ENCODE measurements at regions not wholly inside any gene's neighbourhood (a gene's known extent, or its start where the extent isn't known, plus 50 kb on each side); places are given as distances from the start of the nearest gene placed in this dataset.
"Not testable (repeated sequence)": the region's sequence is repeated elsewhere in the genome, so short reads cannot be mapped to it uniquely, and the experiment has no call there.

DNA sequence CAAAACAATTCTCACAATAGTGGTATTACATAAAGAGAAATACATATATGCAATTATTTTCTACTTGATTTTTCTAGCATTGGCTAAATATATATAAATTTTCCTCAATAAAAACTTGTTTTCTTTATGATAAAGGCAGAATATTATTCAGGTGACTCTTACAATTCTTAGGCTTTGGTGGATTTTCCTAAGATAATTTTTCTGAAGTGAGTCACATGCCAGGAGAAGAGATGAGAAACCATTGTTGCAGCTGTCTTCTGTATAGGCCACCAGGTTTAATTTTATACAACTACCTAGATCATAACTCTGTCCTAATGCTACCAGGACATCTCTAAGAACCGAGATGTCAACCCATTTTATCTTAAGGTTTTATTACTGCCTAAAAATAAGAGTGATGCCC lies 552.4 kb upstream of the CDH2 start:
- H3K4me3 Mint-ChIP-seq: no peak overlapping the region
- Histone ChIP-seq H3K27me3 (replicated peaks in 1 of 4; ENCODE audit: control extremely low read depth in 1 of 4, control insufficient read depth in 3 of 4, insufficient read depth in 4 of 4, low read length in 3 of 4) (no peaks in the 10 kb centered on the region), H3K4me1 (ENCODE audit: control insufficient read depth in 2 of 2, insufficient read depth in 2 of 2, low read length in 2 of 2) (no peaks in the 10 kb centered on the region), H3K36me3 (replicated peaks in 1 of 2; ENCODE audit: control extremely low read depth in 1 of 2, control insufficient read depth in 1 of 2, extremely low read depth in 1 of 2, insufficient read depth in 2 of 2, low read length in 1 of 2) (no peaks in the 10 kb centered on the region), H3K79me2 (ENCODE audit: control insufficient read depth, insufficient read depth, low read length) (no peaks in the 10 kb centered on the region), H3K9me3 (ENCODE audit: control extremely low read depth in 1 of 3, control insufficient read depth in 2 of 3, insufficient read depth in 1 of 3, low read length in 2 of 3) (no peaks in the 10 kb centered on the region), H3K4me2 (replicated peaks; ENCODE audit: low read depth, low read length, poor library complexity, severe bottlenecking) (no peak overlapping the region), H4K20me1 (ENCODE audit: control insufficient read depth, insufficient read depth, low read length, poor library complexity, severe bottlenecking) (no peaks in the 10 kb centered on the region), H2AFZ (ENCODE audit: insufficient read depth, low read depth, low read length, poor library complexity, severe bottlenecking) (no peak overlapping the region), H3K4me3 (ENCODE audit: control extremely low read depth in 1 of 5, extremely low read depth in 1 of 5, insufficient read depth in 1 of 5, low read depth in 2 of 5, low read length in 4 of 5) (no peak overlapping the region), H3K9ac (ENCODE audit: low read length) (no peak overlapping the region), H3K27ac (ENCODE audit: low read length in 2 of 2) (no peak overlapping the region)
- DNase-seq (no peak), ATAC-seq (ENCODE audit: low read depth) (no peak)
- no peak for TF ChIP-seq EZH2 (IDR thresholded peaks at IDR 0.05; ENCODE audit: borderline replicate concordance, insufficient read depth, low read depth, low read length, poor library complexity, severe bottlenecking)
- TF ChIP-seq, protein P1, sequence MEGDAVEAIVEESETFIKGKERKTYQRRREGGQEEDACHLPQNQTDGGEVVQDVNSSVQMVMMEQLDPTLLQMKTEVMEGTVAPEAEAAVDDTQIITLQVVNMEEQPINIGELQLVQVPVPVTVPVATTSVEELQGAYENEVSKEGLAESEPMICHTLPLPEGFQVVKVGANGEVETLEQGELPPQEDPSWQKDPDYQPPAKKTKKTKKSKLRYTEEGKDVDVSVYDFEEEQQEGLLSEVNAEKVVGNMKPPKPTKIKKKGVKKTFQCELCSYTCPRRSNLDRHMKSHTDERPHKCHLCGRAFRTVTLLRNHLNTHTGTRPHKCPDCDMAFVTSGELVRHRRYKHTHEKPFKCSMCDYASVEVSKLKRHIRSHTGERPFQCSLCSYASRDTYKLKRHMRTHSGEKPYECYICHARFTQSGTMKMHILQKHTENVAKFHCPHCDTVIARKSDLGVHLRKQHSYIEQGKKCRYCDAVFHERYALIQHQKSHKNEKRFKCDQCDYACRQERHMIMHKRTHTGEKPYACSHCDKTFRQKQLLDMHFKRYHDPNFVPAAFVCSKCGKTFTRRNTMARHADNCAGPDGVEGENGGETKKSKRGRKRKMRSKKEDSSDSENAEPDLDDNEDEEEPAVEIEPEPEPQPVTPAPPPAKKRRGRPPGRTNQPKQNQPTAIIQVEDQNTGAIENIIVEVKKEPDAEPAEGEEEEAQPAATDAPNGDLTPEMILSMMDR (IDR thresholded peaks at IDR 0.05): no peak
- CTCF ChIA-PET: no interaction called here
- H3K27ac Mint-ChIP-seq: no peak overlapping the region
- POLR2A ChIA-PET: no interaction called here
- no peaks in the 10 kb centered on the region for H3K27me3 Mint-ChIP-seq
- H3K9me3 Mint-ChIP-seq (ENCODE audit: insufficient read depth): no peaks in the 10 kb centered on the region
- no CpG with 5 or more reads among the region's 1 CpG for WGBS (ENCODE audit: insufficient coverage)
- intact Hi-C loops (cut with micrococcal nuclease): no loop called here
- H3K4me1 Mint-ChIP-seq: no peaks in the 10 kb centered on the region

DNA sequence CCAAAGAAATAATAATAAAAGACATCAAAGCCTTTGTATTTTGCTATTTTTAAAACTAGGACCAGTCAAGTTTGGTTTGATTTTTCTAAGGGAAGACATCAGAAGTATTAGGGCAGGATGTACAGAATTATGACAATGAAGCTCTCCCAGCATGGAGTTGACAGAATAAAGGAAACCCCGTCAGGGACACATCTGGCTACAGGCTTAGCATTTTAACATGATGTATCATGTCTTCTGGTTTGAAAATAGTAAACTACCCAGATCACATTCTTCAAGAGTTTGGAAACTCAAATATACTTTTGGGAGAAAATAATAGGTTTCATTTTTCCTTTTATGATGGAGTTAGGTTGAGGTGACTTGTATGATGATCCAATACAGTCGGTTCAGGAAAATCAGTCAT lies 552.0 kb upstream of the CDH2 start:
- no peak overlapping the region for H3K4me3 Mint-ChIP-seq
- Histone ChIP-seq H4K20me1 (ENCODE audit: control insufficient read depth, insufficient read depth, low read length, poor library complexity, severe bottlenecking) (no peaks in the 10 kb centered on the region), H3K4me1 (ENCODE audit: control insufficient read depth in 2 of 2, insufficient read depth in 2 of 2, low read length in 2 of 2) (no peaks in the 10 kb centered on the region), H3K27ac (ENCODE audit: low read length in 2 of 2) (no peak overlapping the region), H3K79me2 (ENCODE audit: control insufficient read depth, insufficient read depth, low read length) (no peaks in the 10 kb centered on the region), H3K9ac (ENCODE audit: low read length) (no peak overlapping the region), H3K27me3 (replicated peaks in 1 of 4; ENCODE audit: control extremely low read depth in 1 of 4, control insufficient read depth in 3 of 4, insufficient read depth in 4 of 4, low read length in 3 of 4) (no peaks in the 10 kb centered on the region), H3K36me3 (replicated peaks in 1 of 2; ENCODE audit: control extremely low read depth in 1 of 2, control insufficient read depth in 1 of 2, extremely low read depth in 1 of 2, insufficient read depth in 2 of 2, low read length in 1 of 2) (no peaks in the 10 kb centered on the region), H2AFZ (ENCODE audit: insufficient read depth, low read depth, low read length, poor library complexity, severe bottlenecking) (no peak overlapping the region), H3K4me3 (ENCODE audit: control extremely low read depth in 1 of 5, extremely low read depth in 1 of 5, insufficient read depth in 1 of 5, low read depth in 2 of 5, low read length in 4 of 5) (no peak overlapping the region), H3K4me2 (replicated peaks; ENCODE audit: low read depth, low read length, poor library complexity, severe bottlenecking) (no peak overlapping the region), H3K9me3 (ENCODE audit: control extremely low read depth in 1 of 3, control insufficient read depth in 2 of 3, insufficient read depth in 1 of 3, low read length in 2 of 3) (no peaks in the 10 kb centered on the region)
- no peak for ATAC-seq (ENCODE audit: low read depth)
- no peaks in the 10 kb centered on the region for H3K27me3 Mint-ChIP-seq
- TF ChIP-seq EZH2 (IDR thresholded peaks at IDR 0.05; ENCODE audit: borderline replicate concordance, insufficient read depth, low read depth, low read length, poor library complexity, severe bottlenecking): no peak
- TF ChIP-seq, protein P1 (IDR thresholded peaks at IDR 0.05): no peak
- no peak for DNase-seq
- intact Hi-C loops (cut with micrococcal nuclease): no loop called here
- CTCF ChIA-PET: no interaction called here
- no peak overlapping the region for H3K27ac Mint-ChIP-seq
- H3K9me3 Mint-ChIP-seq (ENCODE audit: insufficient read depth): no peaks in the 10 kb centered on the region
- no peaks in the 10 kb centered on the region for H3K4me1 Mint-ChIP-seq
- no CpG with 5 or more reads among the region's 2 CpGs for WGBS (ENCODE audit: insufficient coverage)
- POLR2A ChIA-PET: no interaction called here

DNA sequence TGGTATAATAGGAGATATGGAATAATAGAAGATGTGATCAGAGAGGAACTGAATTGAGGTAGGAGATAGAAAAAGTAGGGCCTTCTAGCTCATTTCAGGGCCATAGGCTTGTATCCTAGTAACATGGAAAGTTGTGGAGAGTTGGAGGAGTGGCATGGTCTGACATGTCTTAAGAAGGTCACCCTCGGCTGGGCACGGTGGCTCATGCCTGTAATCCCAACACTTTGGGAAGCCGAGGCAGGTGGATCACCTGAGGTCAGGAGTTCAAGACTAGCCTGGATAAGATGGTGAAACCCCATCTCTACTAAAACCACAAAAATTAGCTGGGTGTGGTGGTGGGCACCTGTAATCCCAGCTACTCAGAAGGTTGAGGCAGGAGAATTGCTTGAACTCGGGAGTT lies 550.3 kb upstream of the CDH2 start:
- WGBS (ENCODE audit: insufficient coverage): 80% methylated on average over 1 of the region's 4 CpGs
- POLR2A ChIA-PET: not testable (repeated sequence)

More for the DNA sequence above, 550.3 kb upstream of the CDH2 start:
- H3K9me3 ChIP-seq (ENCODE audit: control extremely low read depth in 1 of 3, control insufficient read depth in 2 of 3, insufficient read depth in 1 of 3, low read length in 2 of 3); H3K4me1 Mint-ChIP-seq; intact Hi-C loops (cut with micrococcal nuclease); ATAC-seq (ENCODE audit: low read depth); H3K4me1 ChIP-seq (ENCODE audit: control insufficient read depth in 2 of 2, insufficient read depth in 2 of 2, low read length in 2 of 2); H3K9ac ChIP-seq (ENCODE audit: low read length); H2AFZ ChIP-seq (ENCODE audit: insufficient read depth, low read depth, low read length, poor library complexity, severe bottlenecking); CTCF ChIA-PET; H3K27ac Mint-ChIP-seq; H3K27ac ChIP-seq (ENCODE audit: low read length in 2 of 2); H3K79me2 ChIP-seq (ENCODE audit: control insufficient read depth, insufficient read depth, low read length); H3K4me3 Mint-ChIP-seq; H3K4me3 ChIP-seq (ENCODE audit: control extremely low read depth in 1 of 5, extremely low read depth in 1 of 5, insufficient read depth in 1 of 5, low read depth in 2 of 5, low read length in 4 of 5); H3K9me3 Mint-ChIP-seq (ENCODE audit: insufficient read depth); H3K27me3 ChIP-seq (replicated peaks in 1 of 4; ENCODE audit: control extremely low read depth in 1 of 4, control insufficient read depth in 3 of 4, insufficient read depth in 4 of 4, low read length in 3 of 4); H3K4me2 ChIP-seq (replicated peaks; ENCODE audit: low read depth, low read length, poor library complexity, severe bottlenecking); H4K20me1 ChIP-seq (ENCODE audit: control insufficient read depth, insufficient read depth, low read length, poor library complexity, severe bottlenecking); DNase-seq; H3K36me3 ChIP-seq (replicated peaks in 1 of 2; ENCODE audit: control extremely low read depth in 1 of 2, control insufficient read depth in 1 of 2, extremely low read depth in 1 of 2, insufficient read depth in 2 of 2, low read length in 1 of 2); H3K27me3 Mint-ChIP-seq: not testable (repeated sequence)

Data from B cell (primary cell).